ENCODE measurements at regions not wholly inside any gene's neighbourhood (a gene's known extent, or its start where the extent isn't known, plus 50 kb on each side); places are given as distances from the start of the nearest gene placed in this dataset.
"Not testable (repeated sequence)": the region's sequence is repeated elsewhere in the genome, so short reads cannot be mapped to it uniquely, and the experiment has no call there.

GRCh38 chrX:109261279-109261678 lies 220.6 kb downstream of the GUCY2F start:
- ATAC-seq (no peak), DNase-seq (no peak)
- Mint-ChIP-seq H3K27ac (no peak overlapping the region), H3K27me3 (no peaks in the 10 kb centered on the region), H3K9me3 (peaks cover 0 to 19% (median 5%) of the 10 kb centered on the region in 9 donors), H3K36me3 (no peaks in the 10 kb centered on the region), H3K4me1 (no peaks in the 10 kb centered on the region), H3K4me3 (no peak overlapping the region)
- POLR2A ChIA-PET, result no interaction called here

- H3K4me1 Mint-ChIP-seq, result no peaks in the 10 kb centered on the region
- H3K4me3 Mint-ChIP-seq, result no peak overlapping the region
- H3K27me3 Mint-ChIP-seq, result no peaks in the 10 kb centered on the region
- ATAC-seq, result no peak
- POLR2A ChIA-PET, result no interaction called here
- peaks cover 0 to 16% (median 0%) of the 10 kb centered on the region in 3 donors for H3K36me3 Mint-ChIP-seq
- DNase-seq, result no peak
- no peak overlapping the region for H3K27ac Mint-ChIP-seq
- peaks cover 0 to 37% (median 7%) of the 10 kb centered on the region in 9 donors for H3K9me3 Mint-ChIP-seq
These were observed 229.1 kb downstream of the GUCY2F start for GRCh38 chrX:109252789-109253188.

- Mint-ChIP-seq H3K27me3 (no peaks in the 10 kb centered on the region), H3K4me3 (no peak overlapping the region), H3K9me3 (peaks cover 0 to 12% (median 0%) of the 10 kb centered on the region in 9 donors), H3K27ac (no peak overlapping the region), H3K4me1 (no peaks in the 10 kb centered on the region), H3K36me3 (no peaks in the 10 kb centered on the region)
- POLR2A ChIA-PET, result no interaction called here
- DNase-seq (no peak), ATAC-seq (no peak)
These were observed 263.1 kb downstream of the GUCY2F start for GRCh38 chrX:109218761-109219160.

GRCh38 chrX:109199726-109200125 lies 282.2 kb downstream of the GUCY2F start:
- Mint-ChIP-seq H3K36me3 (no peaks in the 10 kb centered on the region), H3K27me3 (no peaks in the 10 kb centered on the region), H3K4me3 (no peak overlapping the region), H3K9me3 (peaks cover 0 to 21% (median 4%) of the 10 kb centered on the region in 9 donors), H3K27ac (no peak overlapping the region), H3K4me1 (no peaks in the 10 kb centered on the region)
- POLR2A ChIA-PET, result no interaction called here
- ATAC-seq, result no peak
- DNase-seq, result no peak

- no peak for DNase-seq
- no peak for ATAC-seq
- H3K27me3 Mint-ChIP-seq, result peaks cover 0 to 3% (median 0%) of the 10 kb centered on the region in 5 donors
- no peak overlapping the region for H3K4me3 Mint-ChIP-seq
- H3K27ac Mint-ChIP-seq, result no peak overlapping the region
- POLR2A ChIA-PET, result no interaction called here
- H3K4me1 Mint-ChIP-seq, result no peaks in the 10 kb centered on the region
- H3K9me3 Mint-ChIP-seq, result peaks cover 0 to 5% (median 0%) of the 10 kb centered on the region in 9 donors
- H3K36me3 Mint-ChIP-seq, result peaks cover 0 to 4% (median 0%) of the 10 kb centered on the region in 3 donors
These were observed 291.3 kb downstream of the GUCY2F start for GRCh38 chrX:109190542-109190941.

GRCh38 chrX:109187473-109188168 lies 294.3 kb downstream of the GUCY2F start:
- no peak overlapping the region for H3K4me3 Mint-ChIP-seq
- peaks cover 0 to 4% (median 0%) of the 10 kb centered on the region in 3 donors for H3K36me3 Mint-ChIP-seq
- H3K4me1 Mint-ChIP-seq, result no peaks in the 10 kb centered on the region
- peaks cover 0 to 3% (median 0%) of the 10 kb centered on the region in 5 donors for H3K27me3 Mint-ChIP-seq
- H3K27ac Mint-ChIP-seq, result no peak overlapping the region
- POLR2A ChIA-PET, result no interaction called here
- H3K9me3 Mint-ChIP-seq, result peaks cover 0 to 2% (median 0%) of the 10 kb centered on the region in 9 donors
- DNase-seq (no peak), ATAC-seq (no peak)

GRCh38 chrX:109186939-109187338 lies 294.9 kb downstream of the GUCY2F start:
- Mint-ChIP-seq H3K36me3 (peaks cover 0 to 4% (median 0%) of the 10 kb centered on the region in 3 donors), H3K27ac (no peak overlapping the region), H3K4me1 (no peaks in the 10 kb centered on the region), H3K27me3 (peaks cover 0 to 3% (median 0%) of the 10 kb centered on the region in 5 donors), H3K4me3 (no peak overlapping the region), H3K9me3 (peaks cover 0 to 2% (median 0%) of the 10 kb centered on the region in 9 donors)
- POLR2A ChIA-PET, result no interaction called here
- DNase-seq, result no peak
- ATAC-seq, result no peak

GRCh38 chrX:109184506-109185139 lies 297.3 kb downstream of the GUCY2F start:
- H3K27me3 Mint-ChIP-seq, result peaks cover 0 to 6% (median 0%) of the 10 kb centered on the region in 5 donors
- POLR2A ChIA-PET, result no interaction called here
- H3K27ac Mint-ChIP-seq, result no peak overlapping the region
- H3K4me3 Mint-ChIP-seq, result no peak overlapping the region
- DNase-seq (no peak), ATAC-seq (no peak)
- H3K4me1 Mint-ChIP-seq, result no peaks in the 10 kb centered on the region
- peaks cover 0 to 4% (median 0%) of the 10 kb centered on the region in 9 donors for H3K9me3 Mint-ChIP-seq
- H3K36me3 Mint-ChIP-seq, result no peaks in the 10 kb centered on the region

- peaks cover 0 to 7% (median 4%) of the 10 kb centered on the region in 9 donors for H3K9me3 Mint-ChIP-seq
- no peaks in the 10 kb centered on the region for H3K4me1 Mint-ChIP-seq
- POLR2A ChIA-PET, result no interaction called here
- H3K36me3 Mint-ChIP-seq, result peaks cover 0 to 3% (median 0%) of the 10 kb centered on the region in 3 donors
- no peak overlapping the region for H3K27ac Mint-ChIP-seq
- ATAC-seq, result no peak
- H3K4me3 Mint-ChIP-seq, result no peak overlapping the region
- H3K27me3 Mint-ChIP-seq, result no peaks in the 10 kb centered on the region
- DNase-seq, result no peak
These were observed 309.7 kb downstream of the GUCY2F start for GRCh38 chrX:109172091-109172602.

GRCh38 chrX:109155161-109155560 lies 326.7 kb downstream of the GUCY2F start:
- ATAC-seq (no peak), DNase-seq (no peak)
- H3K27ac Mint-ChIP-seq, result no peak overlapping the region
- H3K9me3 Mint-ChIP-seq, result peaks cover 0 to 29% (median 12%) of the 10 kb centered on the region in 9 donors
- H3K36me3 Mint-ChIP-seq, result peaks cover 0 to 10% (median 0%) of the 10 kb centered on the region in 3 donors
- POLR2A ChIA-PET, result no interaction called here
- H3K4me3 Mint-ChIP-seq, result no peak overlapping the region
- no peaks in the 10 kb centered on the region for H3K27me3 Mint-ChIP-seq
- H3K4me1 Mint-ChIP-seq, result no peaks in the 10 kb centered on the region

- H3K36me3 Mint-ChIP-seq, ATAC-seq, DNase-seq, H3K4me1 Mint-ChIP-seq, POLR2A ChIA-PET, H3K4me3 Mint-ChIP-seq, H3K27me3 Mint-ChIP-seq, H3K27ac Mint-ChIP-seq: not testable (repeated sequence)
- H3K9me3 Mint-ChIP-seq, result peaks cover 3 to 20% (median 10%) of the 10 kb centered on the region in 9 donors
These were observed 337.7 kb downstream of the GUCY2F start for GRCh38 chrX:109144173-109144572.

- H3K27me3 Mint-ChIP-seq, result no peaks in the 10 kb centered on the region
- peaks cover 0 to 8% (median 0%) of the 10 kb centered on the region in 3 donors for H3K36me3 Mint-ChIP-seq
These were observed 341.4 kb downstream of the GUCY2F start for GRCh38 chrX:109140463-109140862.

GRCh38 chrX:109134777-109135176 lies 347.1 kb downstream of the GUCY2F start:
- H3K36me3 Mint-ChIP-seq, result peaks cover 0 to 17% (median 0%) of the 10 kb centered on the region in 3 donors
- ATAC-seq (no peak), DNase-seq (no peak)
- no peak overlapping the region for H3K4me3 Mint-ChIP-seq
- no peaks in the 10 kb centered on the region for H3K4me1 Mint-ChIP-seq
- POLR2A ChIA-PET, result no interaction called here
- H3K27ac Mint-ChIP-seq, result no peak overlapping the region
- no peaks in the 10 kb centered on the region for H3K27me3 Mint-ChIP-seq
- H3K9me3 Mint-ChIP-seq, result peaks cover 0 to 52% (median 9%) of the 10 kb centered on the region in 9 donors

More at GRCh38 chrX:109140463-109140862, 341.4 kb downstream of the GUCY2F start:
- DNase-seq (no peak), ATAC-seq (no peak)
- POLR2A ChIA-PET, result no interaction called here
- Mint-ChIP-seq H3K9me3 (peaks cover 0 to 37% (median 7%) of the 10 kb centered on the region in 9 donors), H3K4me1 (no peaks in the 10 kb centered on the region), H3K4me3 (no peak overlapping the region), H3K27ac (no peak overlapping the region)

All from naive thymus-derived CD8-positive, alpha-beta T cell (primary cell).